NT2/D1 (cell line): ENCODE measurements at regions not wholly inside any gene's neighbourhood (a gene's known extent, or its start where the extent isn't known, plus 50 kb on each side); places are given as distances from the start of the nearest gene placed in this dataset.

Source experiments
- SUZ12 ChIP-seq: IDR thresholded peaks from 2 replicates; pipeline ENCODE4 v1.6.1; 2011; ENCODE audit not compliant: insufficient read length, insufficient read depth; ENCODE audit errors: extremely low read depth
- YY1 ChIP-seq: IDR thresholded peaks from 2 replicates; pipeline ENCODE4 v1.6.1; 2011; ENCODE audit not compliant: insufficient read length, insufficient read depth
- ZNF274 ChIP-seq: IDR thresholded peaks from 2 replicates; pipeline ENCODE4 v1.6.1; 2011; ENCODE audit warnings: mild to moderate bottlenecking, low read depth, low read length

GRCh38 chr5:167671176-167671575, 620.3 kb upstream of the WWC1 start:
- TF ChIP-seq SUZ12 (no peak), ZNF274 (no peak), YY1 (no peak)
